GM23338 (cell line): ENCODE measurements at regions not wholly inside any gene's neighbourhood (a gene's known extent, or its start where the extent isn't known, plus 50 kb on each side); places are given as distances from the start of the nearest gene placed in this dataset.
A peak's percentile ranks its signal among the peaks of the same experiment; 100 is the strongest.

ENCODE experiments used
- ATAC-seq: fragments of 200-7000 bp; cut with Tn5 transposase; 3 replicates; pipeline ENCODE4 v1.9.1; 2020
- DNase-seq: peaks from one replicate; pipeline ENCODE4 v3.0.0-alpha.2; 2015; ENCODE audit warnings: low spot score
- H2AFZ ChIP-seq: fragments of 200-600 bp; sonication (generic); 2 replicates; pipeline ENCODE4 v1.8.0; 2016; ENCODE audit warnings: antibody characterized with exemption, mild to moderate bottlenecking, moderate library complexity
- H3F3A ChIP-seq: fragments of 200-600 bp; sonication (generic); replicated peaks from 2 replicates; pipeline ENCODE4 v1.8.0; 2017; ENCODE audit warnings: antibody characterized with exemption, mixed run types, low read depth
- H3K27ac ChIP-seq: fragments of 200-600 bp; sonication (generic); 2 replicates; pipeline ENCODE4 v1.6.1; 2016; ENCODE audit warnings: low read depth
- H3K27me3 ChIP-seq: fragments of 200-600 bp; sonication (generic); 2 replicates; pipeline ENCODE4 v1.8.0; 2016; ENCODE audit warnings: mild to moderate bottlenecking, mixed run types, moderate library complexity; ENCODE audit not compliant: insufficient read depth
- H3K36me3 ChIP-seq: fragments of 200-600 bp; sonication (generic); 2 replicates; pipeline ENCODE4 v1.8.0; 2016; ENCODE audit warnings: mild to moderate bottlenecking; ENCODE audit not compliant: insufficient read depth
- H3K4me1 ChIP-seq: fragments of 200-600 bp; sonication (generic); 2 replicates; pipeline ENCODE4 v1.8.0; 2016; ENCODE audit warnings: mild to moderate bottlenecking, moderate library complexity; ENCODE audit not compliant: insufficient read depth
- H3K4me2 ChIP-seq: fragments of 200-600 bp; sonication (generic); 2 replicates; pipeline ENCODE4 v1.7.1; 2017; ENCODE audit warnings: mixed run types
- H3K4me3 ChIP-seq: fragments of 200-600 bp; sonication (generic); 2 replicates; pipeline ENCODE4 v1.6.1; 2016; ENCODE audit warnings: mixed run types
- H3K79me2 ChIP-seq: fragments of 200-600 bp; sonication (generic); replicated peaks from 2 replicates; pipeline ENCODE4 v1.8.0; 2017; ENCODE audit warnings: mild to moderate bottlenecking; ENCODE audit not compliant: insufficient read depth
- H3K9me2 ChIP-seq: fragments of 200-600 bp; sonication (generic); 2 replicates; pipeline ENCODE4 v1.8.0; 2017; ENCODE audit not compliant: insufficient read depth
- H4K20me1 ChIP-seq: fragments of 200-600 bp; sonication (generic); replicated peaks from 2 replicates; pipeline ENCODE4 v1.8.0; 2017; ENCODE audit warnings: mild to moderate bottlenecking; ENCODE audit not compliant: insufficient read depth
- H3K27ac Mint-ChIP-seq: 2 replicates; pipeline ENCODE4 v1.8.0; 2020; ENCODE audit warnings: inconsistent platforms, mild to moderate bottlenecking, moderate library complexity, mixed read lengths
- H3K27me3 Mint-ChIP-seq: 3 replicates; pipeline ENCODE4 v1.8.0; 2022; ENCODE audit warnings: low read depth, mild to moderate bottlenecking, moderate library complexity, mixed read lengths, inconsistent platforms; ENCODE audit not compliant: insufficient read depth, poor library complexity
- H3K36me3 Mint-ChIP-seq: 3 replicates; pipeline ENCODE4 v1.8.0; 2021; ENCODE audit warnings: low read depth, mild to moderate bottlenecking, inconsistent platforms, moderate library complexity, mixed read lengths
- H3K4me1 Mint-ChIP-seq: 3 replicates; pipeline ENCODE4 v1.8.0; 2020; ENCODE audit warnings: mild to moderate bottlenecking, inconsistent platforms, mixed read lengths
- H3K4me3 Mint-ChIP-seq: 3 replicates; pipeline ENCODE4 v1.8.0; 2021; ENCODE audit warnings: moderate library complexity, mild to moderate bottlenecking, inconsistent platforms, mixed read lengths
- H3K9me3 Mint-ChIP-seq: 3 replicates; pipeline ENCODE4 v1.8.0; 2020; ENCODE audit warnings: moderate library complexity, mild to moderate bottlenecking, inconsistent platforms, mixed read lengths
- CTCF ChIP-seq, 2 experiments: fragments of 200-600 bp in 1 of 2; sonication (generic) in 1 of 2; conservative IDR thresholded peaks; 2 replicates each; pipeline versions ENCODE4 v1.5.1 to v1.6.1; 2016 to 2017; ENCODE audit warnings: antibody characterized with exemption in 2 of 2, low read depth in 2 of 2, mild to moderate bottlenecking in 2 of 2, moderate library complexity in 1 of 2
- ETS1 ChIP-seq: IDR thresholded peaks from 2 replicates; pipeline ENCODE4 v1.6.1; 2016; ENCODE audit warnings: antibody characterized with exemption
- JUNB ChIP-seq: IDR thresholded peaks from one replicate; pipeline ENCODE4 v1.6.1; 2016; ENCODE audit warnings: antibody characterized with exemption; ENCODE audit not compliant: unreplicated experiment
- POLR2AphosphoS5 ChIP-seq: IDR thresholded peaks from 2 replicates; pipeline ENCODE4 v1.6.1; 2016; ENCODE audit warnings: antibody characterized with exemption, low read depth
- REST ChIP-seq: IDR thresholded peaks from one replicate; pipeline ENCODE4 v1.6.1; 2018; ENCODE audit warnings: antibody characterized with exemption; ENCODE audit not compliant: unreplicated experiment
- STAT1 ChIP-seq: IDR thresholded peaks from one replicate; pipeline ENCODE4 v1.6.1; 2016; ENCODE audit warnings: antibody characterized with exemption; ENCODE audit not compliant: unreplicated experiment
- ZNF114 ChIP-seq: fragments of 250-450 bp; sonication (Bioruptor Pico); IDR thresholded peaks from 2 replicates; pipeline ENCODE4 v1.5.0; 2020; ENCODE audit warnings: mild to moderate bottlenecking, moderate library complexity
- ZNF331 ChIP-seq: fragments of 250-450 bp; sonication (Bioruptor Pico); IDR thresholded peaks from 2 replicates; pipeline ENCODE4 v1.5.0; 2020; ENCODE audit warnings: low read depth, mild to moderate bottlenecking, moderate library complexity
- ZNF462 ChIP-seq: fragments of 250-450 bp; sonication (Bioruptor Pico); IDR thresholded peaks from 2 replicates; pipeline ENCODE4 v1.5.0; 2020; ENCODE audit warnings: mild to moderate bottlenecking, moderate library complexity

GRCh38 chr1:4593106-4593505 lies 61.3 kb upstream of the AJAP1 start:
- no peak overlapping the region for H3K27ac ChIP-seq
- Mint-ChIP-seq H3K4me1 (no peaks in the 10 kb centered on the region), H3K36me3 (no peaks in the 10 kb centered on the region), H3K4me3 (no peak overlapping the region), H3K27me3 (peaks cover 2% of the 10 kb centered on the region), H3K9me3 (peaks cover 2% of the 10 kb centered on the region; the same call in 1 of the 3 replicates), H3K27ac (no peak overlapping the region)
- no peaks in the 10 kb centered on the region for H3K9me2 ChIP-seq
- H3K4me2 ChIP-seq, result no peak overlapping the region
- no peaks in the 10 kb centered on the region for H4K20me1 ChIP-seq
- no peak overlapping the region for H3K4me3 ChIP-seq
- no peaks in the 10 kb centered on the region for H3K79me2 ChIP-seq
- no peaks in the 10 kb centered on the region for H3K27me3 ChIP-seq
- DNase-seq (no peak), ATAC-seq (no peak)
- H3F3A ChIP-seq, result no peaks in the 10 kb centered on the region
- no peaks in the 10 kb centered on the region for H3K4me1 ChIP-seq
- TF ChIP-seq ZNF331 (CRISPR knock-in tag) (no peak), ETS1 (no peak), POLR2AphosphoS5 (no peak), STAT1 (no peak), JUNB (no peak), CTCF (conservative IDR thresholded peaks at IDR 0.05; ENCODE audit: low read depth in 2 of 2) (no peak)
- no peak overlapping the region for H2AFZ ChIP-seq
- H3K36me3 ChIP-seq, result no peaks in the 10 kb centered on the region

GRCh38 chr1:4594286-4594991 lies 60.0 kb upstream of the AJAP1 start:
- DNase-seq, result no peak
- no peak overlapping the region for H3K27ac Mint-ChIP-seq
- Histone ChIP-seq H3K4me2 (no peak overlapping the region), H3K9me2 (no peaks in the 10 kb centered on the region), H3F3A (no peaks in the 10 kb centered on the region), H4K20me1 (no peaks in the 10 kb centered on the region), H2AFZ (no peak overlapping the region), H3K4me3 (no peak overlapping the region), H3K36me3 (no peaks in the 10 kb centered on the region), H3K27ac (no peak overlapping the region), H3K4me1 (no peaks in the 10 kb centered on the region), H3K27me3 (no peaks in the 10 kb centered on the region), H3K79me2 (no peaks in the 10 kb centered on the region)
- no peaks in the 10 kb centered on the region for H3K36me3 Mint-ChIP-seq
- H3K4me1 Mint-ChIP-seq, result peaks cover under 1% of the 10 kb centered on the region; the same call in 2 of the 3 replicates
- no peak overlapping the region for H3K4me3 Mint-ChIP-seq
- peaks cover 3% of the 10 kb centered on the region for H3K27me3 Mint-ChIP-seq
- peaks cover 4% of the 10 kb centered on the region; the same call in 1 of the 3 replicates for H3K9me3 Mint-ChIP-seq
- ATAC-seq, result peak; percentile 97
- no peak for TF ChIP-seq ZNF331 (CRISPR knock-in tag)
- no peak for TF ChIP-seq ZNF114 (CRISPR knock-in tag)
- TF ChIP-seq ZNF462, result no peak
- TF ChIP-seq REST, result no peak
